ENCODE measurements at regions not wholly inside any gene's neighbourhood (a gene's known extent, or its start where the extent isn't known, plus 50 kb on each side); places are given as distances from the start of the nearest gene placed in this dataset.

- 62 to 85% methylated on average over 1 of the region's 1 CpG for WGBS, 2 donors (ENCODE audit: low coverage in 1 of 2)
- Histone ChIP-seq H3K4me3 (no peak overlapping the region), H3K27ac (no peak overlapping the region), H3K36me3 (no peaks in the 10 kb centered on the region), H3K9me3 (no peaks in the 10 kb centered on the region), H3K4me1 (no peaks in the 10 kb centered on the region), H3K27me3 (no peaks in the 10 kb centered on the region)
- ATAC-seq: no peak
- TF ChIP-seq POLR2AphosphoS5 (IDR thresholded peaks at IDR 0.05): no peak
- TF ChIP-seq POLR2A (IDR thresholded peaks at IDR 0.05): no peak
- no peak for TF ChIP-seq EP300 (IDR thresholded peaks at IDR 0.05)
- TF ChIP-seq CTCF (IDR thresholded peaks at IDR 0.05): no peak
These were observed 219.6 kb downstream of the DKK2 start for GRCh38 chr4:106816496-106816895.

DNA sequence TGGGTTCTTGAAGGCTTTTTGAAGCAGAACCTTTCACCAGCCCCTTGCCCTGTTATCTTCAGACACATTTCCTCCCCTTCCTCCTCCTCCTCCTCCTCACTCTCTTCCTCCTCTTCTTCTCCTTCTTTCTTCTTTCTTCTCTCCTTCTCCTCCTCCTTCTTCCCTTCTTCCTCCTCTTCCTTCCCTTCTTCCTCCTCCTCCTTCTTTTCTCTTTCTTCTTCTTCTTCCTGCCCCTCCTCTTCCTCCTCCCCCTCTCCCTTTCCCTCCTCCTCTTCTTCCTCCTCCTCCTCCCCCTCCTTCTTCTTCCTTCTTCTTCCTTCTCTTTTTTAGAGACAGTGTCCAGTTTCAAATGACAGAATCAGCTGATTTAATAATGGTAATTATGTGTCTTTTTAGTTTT is 226.0 kb downstream of the DKK2 start:
- Histone ChIP-seq H3K36me3 (no peaks in the 10 kb centered on the region), H3K4me1 (no peaks in the 10 kb centered on the region), H3K27ac (no peak overlapping the region), H3K4me3 (no peak overlapping the region), H3K9me3 (no peaks in the 10 kb centered on the region), H3K27me3 (no peaks in the 10 kb centered on the region)
- TF ChIP-seq CTCF (IDR thresholded peaks at IDR 0.05): no peak
- no peak for TF ChIP-seq POLR2AphosphoS5 (IDR thresholded peaks at IDR 0.05)
- TF ChIP-seq POLR2A (IDR thresholded peaks at IDR 0.05): no peak
- TF ChIP-seq EP300 (IDR thresholded peaks at IDR 0.05): no peak
- ATAC-seq: no peak

DNA sequence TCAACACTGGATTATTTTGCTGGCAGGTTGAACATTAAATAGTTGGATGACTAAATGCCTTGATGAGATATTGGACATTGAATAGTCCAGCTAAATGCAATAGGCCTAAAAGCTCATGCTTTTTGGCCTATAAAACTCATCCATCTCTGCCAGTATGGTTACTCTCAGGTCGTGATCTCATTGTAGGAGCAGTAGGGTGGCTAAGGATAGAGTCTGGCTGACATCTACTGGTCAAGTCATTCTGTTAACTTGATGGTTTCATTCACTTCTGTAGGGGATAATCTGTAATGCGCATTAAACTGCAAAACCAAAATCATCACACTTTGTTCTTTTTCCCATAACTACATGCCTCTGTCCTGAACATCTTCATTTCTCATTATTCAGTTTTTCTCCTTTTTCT is 227.0 kb downstream of the DKK2 start:
- no peaks in the 10 kb centered on the region for H3K36me3 ChIP-seq
- WGBS, 2 donors (ENCODE audit: low coverage in 1 of 2): 42 to 51% methylated on average over 2 of the region's 2 CpGs
- H3K4me1 ChIP-seq: no peaks in the 10 kb centered on the region
- H3K9me3 ChIP-seq: no peaks in the 10 kb centered on the region
- TF ChIP-seq POLR2A (IDR thresholded peaks at IDR 0.05) (no peak), CTCF (IDR thresholded peaks at IDR 0.05) (peak in 3 of 4 experiments; percentile 22 to 42 (median 23))
- no peak overlapping the region for H3K4me3 ChIP-seq
- no peak for ATAC-seq
- H3K27me3 ChIP-seq: no peaks in the 10 kb centered on the region
- H3K27ac ChIP-seq: no peak overlapping the region

DNA sequence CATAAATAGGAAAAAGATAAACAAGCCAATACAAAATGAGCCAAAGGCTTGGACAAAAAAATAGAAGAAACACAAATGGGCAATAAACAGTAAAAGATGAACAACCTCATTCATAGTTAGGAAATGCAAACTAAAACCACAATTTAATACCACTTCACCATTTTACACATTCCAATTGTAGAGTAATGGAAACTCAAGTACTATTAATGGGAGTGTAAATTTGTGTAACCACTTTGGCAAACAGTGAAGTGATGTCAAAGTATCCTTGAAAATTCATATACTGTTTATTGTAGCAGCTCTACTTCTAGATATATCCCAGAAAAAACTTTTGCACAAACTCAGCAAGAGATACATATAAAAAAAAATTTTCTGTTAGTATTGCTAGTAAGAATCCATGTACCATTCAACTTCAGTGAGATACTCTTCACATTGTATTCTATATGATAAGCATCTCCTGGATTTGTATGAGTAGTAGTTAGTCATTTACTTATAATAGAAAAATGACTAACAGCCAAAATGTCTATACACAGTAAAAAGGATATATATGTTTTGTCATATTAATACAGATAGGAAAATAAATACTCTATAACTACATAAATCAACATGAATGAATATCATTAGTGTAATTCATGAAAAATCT is 229.8 kb downstream of the DKK2 start:
- TF ChIP-seq POLR2A (IDR thresholded peaks at IDR 0.05) (no peak), EP300 (IDR thresholded peaks at IDR 0.05) (no peak), CTCF (IDR thresholded peaks at IDR 0.05) (no peak), POLR2AphosphoS5 (IDR thresholded peaks at IDR 0.05) (no peak)
- H3K9me3 ChIP-seq: no peaks in the 10 kb centered on the region
- no peak overlapping the region for H3K27ac ChIP-seq
- no peaks in the 10 kb centered on the region for H3K4me1 ChIP-seq
- H3K36me3 ChIP-seq: no peaks in the 10 kb centered on the region
- ATAC-seq: no peak
- no peak overlapping the region for H3K4me3 ChIP-seq
- H3K27me3 ChIP-seq: no peaks in the 10 kb centered on the region

- H3K27me3 ChIP-seq: no peaks in the 10 kb centered on the region
- TF ChIP-seq POLR2AphosphoS5 (IDR thresholded peaks at IDR 0.05): no peak
- TF ChIP-seq CTCF (IDR thresholded peaks at IDR 0.05): no peak
- TF ChIP-seq POLR2A (IDR thresholded peaks at IDR 0.05): no peak
- TF ChIP-seq EP300 (IDR thresholded peaks at IDR 0.05): no peak
- H3K27ac ChIP-seq: no peak overlapping the region
- no peaks in the 10 kb centered on the region for H3K4me1 ChIP-seq
- no peak for ATAC-seq
- no peaks in the 10 kb centered on the region for H3K9me3 ChIP-seq
- H3K36me3 ChIP-seq: no peaks in the 10 kb centered on the region
- H3K4me3 ChIP-seq: no peak overlapping the region
- 33 to 59% methylated on average over 1 of the region's 1 CpG for WGBS, 2 donors (ENCODE audit: low coverage in 1 of 2)
These were observed 233.0 kb downstream of the DKK2 start for GRCh38 chr4:106803083-106803482.
